GM19239 (cell line): ENCODE measurements at regions not wholly inside any gene's neighbourhood (a gene's known extent, or its start where the extent isn't known, plus 50 kb on each side); places are given as distances from the start of the nearest gene placed in this dataset.
"Not testable (repeated sequence)": the region's sequence is repeated elsewhere in the genome, so short reads cannot be mapped to it uniquely, and the experiment has no call there.

Experiments
- DNase-seq: peaks from one replicate; pipeline ENCODE4 v3.0.0; 2011; ENCODE audit warnings: low spot score; ENCODE audit not compliant: insufficient read length
- FAIRE-seq: peaks from 2 replicates; lab custom pipeline; 2011; peaks lifted over from hg19 to GRCh38; lab: Jason Lieb, UNC

- FAIRE-seq, DNase-seq: not testable (repeated sequence)
These were observed 196.3 kb downstream of the GJA1 start for GRCh38 chr6:121631752-121632151.

DNA sequence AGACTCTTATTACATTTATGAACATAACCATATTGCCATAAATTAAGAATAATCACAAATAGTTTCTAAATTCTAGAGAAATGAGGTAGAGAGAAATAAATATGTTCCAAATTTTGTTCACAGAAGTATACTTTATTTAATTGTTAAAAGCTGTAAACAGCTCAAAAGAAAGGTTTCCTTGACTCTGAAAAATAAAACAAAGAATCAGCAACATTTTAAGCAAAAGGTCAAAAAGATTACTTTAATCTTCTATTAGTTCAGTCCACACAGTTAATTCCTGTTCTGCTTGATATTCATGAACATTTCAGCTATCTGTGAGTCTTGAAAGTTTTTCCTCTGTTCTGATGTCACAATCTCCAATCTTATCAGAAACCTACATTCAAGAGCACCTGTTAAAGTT is 197.9 kb downstream of the GJA1 start:
- no peak for DNase-seq
- FAIRE-seq = no peak

DNA sequence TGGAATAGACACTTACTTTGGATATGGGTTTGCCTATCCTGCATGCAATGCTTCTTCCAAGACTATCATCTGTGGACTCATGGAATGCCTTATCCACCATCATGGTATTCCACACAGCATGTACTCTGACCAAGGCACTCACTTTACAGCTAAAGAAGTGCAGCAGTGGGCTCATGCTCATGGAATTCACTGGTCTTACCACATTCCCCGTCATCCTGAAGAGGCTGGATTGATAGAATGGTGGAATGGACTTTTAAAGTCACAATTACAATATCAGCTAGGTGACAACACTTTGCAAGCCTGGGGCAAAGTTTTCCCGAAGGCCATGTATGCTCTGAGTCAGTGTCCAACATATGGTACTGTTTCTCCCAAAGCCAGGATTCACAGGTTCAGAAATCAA is 199.1 kb downstream of the GJA1 start:
- DNase-seq, FAIRE-seq: not testable (repeated sequence)

GRCh38 chr6:121635355-121635754 is 199.9 kb downstream of the GJA1 start:
- DNase-seq (no peak), FAIRE-seq (no peak)

DNA sequence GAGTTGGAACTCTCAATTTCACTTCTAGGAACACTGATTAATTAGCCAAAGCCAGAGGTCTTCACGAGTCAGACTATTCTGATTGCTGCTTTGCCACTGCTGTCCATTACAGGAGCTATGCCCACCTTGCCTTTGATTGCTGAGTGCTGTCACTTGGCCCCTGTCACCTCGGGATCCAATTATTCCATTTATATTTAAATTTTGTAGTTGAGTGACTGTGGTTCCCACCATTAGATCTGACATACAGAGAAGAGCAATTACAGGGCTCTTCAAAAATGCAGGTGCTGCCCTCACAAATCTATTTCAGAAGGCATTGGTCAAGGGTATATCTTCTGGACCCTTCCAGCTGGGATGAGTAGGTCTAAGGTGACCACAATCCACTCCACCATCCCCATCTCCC is 200.8 kb downstream of the GJA1 start:
- DNase-seq, FAIRE-seq: not testable (repeated sequence)

- DNase-seq (no peak), FAIRE-seq (no peak)
These were observed 203.6 kb downstream of the GJA1 start for GRCh38 chr6:121639021-121639420.

GRCh38 chr6:121641158-121641557 is 205.7 kb downstream of the GJA1 start:
- DNase-seq (no peak), FAIRE-seq (no peak)

DNA sequence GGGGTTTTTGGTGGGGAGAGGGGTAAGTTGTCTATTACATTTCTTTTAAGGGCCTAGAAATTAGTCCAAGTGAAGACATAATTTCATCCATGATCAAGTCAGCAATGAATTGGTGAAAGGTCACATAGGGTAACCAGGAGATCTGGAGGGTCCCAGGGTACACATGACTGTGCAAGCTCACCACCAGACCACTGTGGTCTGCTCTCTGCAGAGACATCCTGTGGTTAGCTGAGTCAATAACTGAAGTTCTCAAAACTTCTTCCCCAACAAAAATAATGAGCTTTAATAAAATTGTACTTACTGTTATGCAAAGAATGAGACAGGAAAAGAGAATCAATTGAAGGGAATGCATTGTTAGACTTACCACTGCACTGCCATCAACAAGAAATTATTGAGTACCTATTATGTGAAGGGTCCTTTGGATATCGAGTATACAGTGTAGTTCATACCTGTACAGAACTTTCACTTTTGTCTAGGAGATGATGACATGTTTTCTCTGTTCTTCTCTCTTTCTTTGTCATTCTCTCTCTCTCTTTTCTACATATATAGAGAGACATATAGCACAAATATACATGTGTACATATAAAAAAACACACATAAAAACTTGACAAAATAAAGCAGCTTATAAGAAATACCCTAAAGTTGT is 209.8 kb downstream of the GJA1 start:
- FAIRE-seq (no peak), DNase-seq (no peak)

DNA sequence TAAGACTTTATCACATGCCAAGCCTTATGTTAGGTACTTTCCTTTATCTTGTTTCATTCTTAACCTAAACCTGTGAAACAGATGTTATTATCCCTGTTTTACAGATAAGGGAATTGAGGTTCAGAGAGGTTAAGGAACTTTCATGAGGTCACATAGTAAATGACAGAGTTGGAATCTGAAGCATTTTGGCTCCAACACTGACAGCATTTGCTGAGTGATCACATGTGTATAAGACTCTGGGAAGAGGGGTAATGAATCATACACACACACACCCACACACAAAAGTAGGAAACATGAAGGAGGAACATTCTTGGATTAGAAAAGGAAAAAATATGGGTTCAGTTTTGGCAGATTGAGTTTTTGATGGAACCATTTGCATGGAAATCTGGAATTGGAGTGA is 212.5 kb downstream of the GJA1 start:
- FAIRE-seq (no peak), DNase-seq (no peak)

- no peak for DNase-seq
- FAIRE-seq = no peak
These were observed 214.5 kb downstream of the GJA1 start for GRCh38 chr6:121649951-121650350.

DNA sequence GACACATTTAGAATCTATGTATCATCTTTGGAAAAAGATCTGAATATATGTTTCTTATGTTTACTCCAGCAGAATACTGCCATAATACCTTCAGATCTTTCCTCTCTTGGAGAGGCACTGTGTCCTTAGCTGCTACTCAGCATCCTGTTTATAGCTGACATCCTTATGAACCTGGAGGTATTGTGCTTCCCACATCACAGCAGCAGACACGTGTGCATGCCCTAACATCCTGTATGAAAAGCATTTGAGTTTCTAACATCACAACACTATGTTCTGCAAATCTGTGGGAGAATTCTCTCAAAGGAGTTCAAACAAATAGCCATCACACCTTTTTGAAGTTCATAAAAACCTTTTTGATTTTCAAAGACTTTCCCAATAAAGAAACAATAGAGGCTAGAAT is 216.0 kb downstream of the GJA1 start:
- DNase-seq (no peak), FAIRE-seq (no peak)

- no peak for DNase-seq
- FAIRE-seq = no peak
These were observed 216.8 kb downstream of the GJA1 start for GRCh38 chr6:121652223-121652622.

GRCh38 chr6:121652726-121653623 is 217.5 kb downstream of the GJA1 start:
- no peak for FAIRE-seq
- no peak for DNase-seq

GRCh38 chr6:121653624-121654008 is 218.2 kb downstream of the GJA1 start:
- FAIRE-seq = no peak

DNA sequence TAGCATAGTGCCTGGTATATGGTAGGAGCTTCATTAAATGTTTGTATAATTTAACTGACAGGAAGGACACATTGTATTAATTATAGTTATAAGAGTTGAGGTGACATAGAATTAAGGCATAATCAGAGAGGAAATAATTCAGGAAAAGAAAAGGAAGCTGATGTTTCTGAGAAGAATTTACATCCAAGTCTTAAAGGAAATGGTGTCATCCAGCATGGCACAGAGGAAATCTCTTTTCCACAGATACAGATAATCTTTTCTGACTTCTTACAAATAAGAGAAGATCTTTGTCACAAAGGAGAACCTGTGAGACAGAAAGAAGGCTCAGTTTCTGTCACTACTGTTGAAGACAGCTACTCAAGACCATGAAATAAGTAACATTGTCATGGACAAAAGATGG is 222.5 kb downstream of the GJA1 start:
- no peak for DNase-seq
- FAIRE-seq = no peak

More at GRCh38 chr6:121653624-121654008, 218.2 kb downstream of the GJA1 start:
- no peak for DNase-seq

DNA sequence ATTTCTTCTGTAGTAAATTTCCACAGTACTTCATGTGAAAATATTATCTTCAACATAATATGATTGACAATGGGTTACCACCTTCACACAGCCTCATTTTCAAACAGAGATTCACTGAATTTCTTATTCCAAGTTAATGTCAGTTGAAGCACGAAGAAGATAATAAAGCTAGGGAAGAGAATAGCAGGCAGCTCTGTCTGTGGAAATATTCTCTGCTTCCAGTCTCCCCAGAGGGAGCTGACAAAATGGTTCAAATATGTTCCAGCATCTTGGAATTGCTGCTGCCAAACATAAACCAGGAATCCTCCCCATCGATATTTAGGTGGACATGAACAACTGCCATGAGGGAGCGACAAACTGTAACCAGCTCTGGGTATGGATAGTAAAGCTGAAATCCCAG is 224.8 kb downstream of the GJA1 start:
- DNase-seq (no peak), FAIRE-seq (no peak)

DNA sequence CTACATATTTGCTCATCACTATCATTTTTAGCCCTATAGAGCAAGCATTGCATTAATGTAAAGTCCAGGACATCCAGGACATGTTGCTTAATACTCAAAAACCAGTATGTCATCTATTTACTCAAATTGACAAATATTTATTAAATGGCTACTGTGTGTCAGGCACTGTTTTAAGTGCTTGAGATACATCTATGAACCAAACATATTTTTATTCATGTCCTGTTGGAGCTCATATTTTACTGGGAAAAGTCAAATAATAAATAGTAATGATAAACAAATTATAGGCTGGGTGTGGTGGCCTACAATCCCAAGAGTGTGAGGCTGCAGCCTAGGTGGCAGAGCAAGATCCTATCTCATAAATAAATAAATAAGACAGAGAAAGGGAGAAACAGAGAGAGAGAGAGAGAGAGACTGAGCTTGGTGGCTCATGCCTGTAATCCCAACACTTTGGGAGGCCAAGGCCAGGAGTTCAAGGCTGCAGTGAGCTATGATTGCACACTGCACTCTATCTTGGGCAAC is 227.9 kb downstream of the GJA1 start:
- FAIRE-seq = no peak
- no peak for DNase-seq

GRCh38 chr6:121664158-121664557 is 228.7 kb downstream of the GJA1 start:
- FAIRE-seq (no peak), DNase-seq (no peak)

DNA sequence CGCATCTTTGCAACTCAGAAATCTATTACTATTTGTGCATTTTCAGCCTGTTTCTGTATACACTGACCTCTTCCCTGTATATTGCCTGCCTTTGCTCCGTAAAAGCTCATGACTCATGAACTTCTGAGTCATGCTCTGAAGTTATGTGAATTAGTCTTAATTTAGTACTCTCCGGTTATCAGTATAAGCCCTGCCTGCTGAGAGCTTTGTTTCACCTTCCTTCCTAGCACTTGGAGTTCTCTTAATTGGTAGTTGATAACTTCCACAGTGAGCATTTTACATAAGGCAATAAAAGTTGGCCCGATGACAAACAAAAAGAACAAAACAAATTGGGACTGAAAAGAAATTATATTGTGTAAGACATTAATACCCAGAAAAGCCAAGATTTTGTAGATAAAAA is 231.4 kb downstream of the GJA1 start:
- no peak for DNase-seq
- no peak for FAIRE-seq

DNA sequence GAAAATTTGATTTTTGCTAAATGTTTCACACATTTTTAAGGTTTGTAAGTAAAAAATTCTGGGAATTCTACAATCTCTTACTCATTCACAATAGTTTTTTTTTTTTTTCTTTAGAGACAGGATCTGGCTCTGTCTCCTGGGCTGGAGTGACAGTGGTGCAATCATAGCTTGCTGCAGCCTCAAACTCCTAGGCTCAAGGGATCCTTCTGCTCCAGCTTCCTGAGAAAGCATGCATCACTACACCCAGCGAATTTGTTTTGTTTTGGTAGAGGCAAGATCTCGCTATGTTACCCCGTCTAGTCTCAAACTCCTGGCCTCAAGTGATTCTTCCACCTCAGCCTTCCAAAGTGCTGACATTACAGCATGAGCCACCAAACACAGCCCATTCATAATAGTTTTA is 232.8 kb downstream of the GJA1 start:
- DNase-seq (no peak), FAIRE-seq (no peak)

GRCh38 chr6:121670511-121670910 is 235.1 kb downstream of the GJA1 start:
- DNase-seq (no peak), FAIRE-seq (no peak)
